ENCODE measurements at regions not wholly inside any gene's neighbourhood (a gene's known extent, or its start where the extent isn't known, plus 50 kb on each side); places are given as distances from the start of the nearest gene placed in this dataset.

- no peak for DNase-seq (ENCODE audit: low read depth)
Observed at GRCh38 chr1:30334767-30335166, 388.6 kb downstream of the MATN1 start.

- DNase-seq (ENCODE audit: low read depth), result no peak
Observed at GRCh38 chr1:30332116-30333094, 391.0 kb downstream of the MATN1 start.

- no peak for DNase-seq (ENCODE audit: low read depth)
Observed at GRCh38 chr1:30331415-30332065, 391.8 kb downstream of the MATN1 start.

- no peak for DNase-seq (ENCODE audit: low read depth)
Observed at GRCh38 chr1:30330644-30331043, 392.7 kb downstream of the MATN1 start.

GRCh38 chr1:30329802-30330557 lies 393.4 kb downstream of the MATN1 start:
- no peak for DNase-seq (ENCODE audit: low read depth)

- DNase-seq (ENCODE audit: low read depth), result no peak
Observed at GRCh38 chr1:30329263-30329753, 394.1 kb downstream of the MATN1 start.

GRCh38 chr1:30328401-30329262 lies 394.8 kb downstream of the MATN1 start:
- DNase-seq (ENCODE audit: low read depth), result no peak

- no peak for DNase-seq (ENCODE audit: low read depth)
Observed at GRCh38 chr1:30328100-30328370, 395.4 kb downstream of the MATN1 start.

- no peak for DNase-seq (ENCODE audit: low read depth)
Observed at GRCh38 chr1:30327370-30328099, 395.9 kb downstream of the MATN1 start.

GRCh38 chr1:30325999-30326398 lies 397.4 kb downstream of the MATN1 start:
- no peak for DNase-seq (ENCODE audit: low read depth)

GRCh38 chr1:30325085-30325935 lies 398.1 kb downstream of the MATN1 start:
- DNase-seq (ENCODE audit: low read depth), result no peak

- no peak for DNase-seq (ENCODE audit: low read depth)
Observed at GRCh38 chr1:30324251-30325084, 398.9 kb downstream of the MATN1 start.

GRCh38 chr1:30323841-30324240 lies 399.5 kb downstream of the MATN1 start:
- no peak for DNase-seq (ENCODE audit: low read depth)

GRCh38 chr1:30323352-30323751 lies 400.0 kb downstream of the MATN1 start:
- no peak for DNase-seq (ENCODE audit: low read depth)

- DNase-seq (ENCODE audit: low read depth), result no peak
Observed at GRCh38 chr1:30322859-30323257, 400.5 kb downstream of the MATN1 start.

GRCh38 chr1:30321996-30322858 lies 401.2 kb downstream of the MATN1 start:
- no peak for DNase-seq (ENCODE audit: low read depth)

GRCh38 chr1:30321246-30321910 lies 402.0 kb downstream of the MATN1 start:
- no peak for DNase-seq (ENCODE audit: low read depth)

All from LHCN-M2 (cell line).